ENCODE measurements at regions not wholly inside any gene's neighbourhood (a gene's known extent, or its start where the extent isn't known, plus 50 kb on each side); places are given as distances from the start of the nearest gene placed in this dataset.

DNA sequence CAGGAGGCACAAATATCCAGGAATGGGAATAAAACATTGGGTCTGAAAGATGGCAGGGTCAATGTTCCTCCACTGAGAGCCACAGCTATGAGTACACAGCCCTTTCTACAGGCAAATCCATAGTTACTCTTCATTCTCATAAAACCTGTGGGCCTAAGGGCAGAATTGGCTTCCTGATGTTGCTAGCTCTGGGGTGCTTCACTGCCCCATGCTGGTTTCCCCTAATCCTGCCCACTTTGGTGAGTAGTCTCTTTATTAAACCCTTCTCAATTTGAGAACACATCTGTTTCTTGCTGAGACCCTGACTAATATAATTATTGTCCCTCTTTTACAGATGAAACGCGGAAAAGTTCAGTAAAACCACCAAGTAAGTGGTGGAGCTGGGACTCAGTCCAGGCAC lies 66.3 kb upstream of the RAI14 start:
- no peaks in the 10 kb centered on the region for H3K27me3 ChIP-seq (ENCODE audit: insufficient read depth, low read length)
- no peaks in the 10 kb centered on the region for H3K36me3 ChIP-seq (ENCODE audit: insufficient read depth, low read length)
- H3K4me3 ChIP-seq (ENCODE audit: low read length) = no peak overlapping the region
- H3K9me3 ChIP-seq (ENCODE audit: low read length) = no peaks in the 10 kb centered on the region
- peaks cover 9% of the 10 kb centered on the region for H3K4me1 ChIP-seq (ENCODE audit: insufficient read depth, low read length)
- H2AFZ ChIP-seq (ENCODE audit: low read depth, low read length) = no peak overlapping the region

DNA sequence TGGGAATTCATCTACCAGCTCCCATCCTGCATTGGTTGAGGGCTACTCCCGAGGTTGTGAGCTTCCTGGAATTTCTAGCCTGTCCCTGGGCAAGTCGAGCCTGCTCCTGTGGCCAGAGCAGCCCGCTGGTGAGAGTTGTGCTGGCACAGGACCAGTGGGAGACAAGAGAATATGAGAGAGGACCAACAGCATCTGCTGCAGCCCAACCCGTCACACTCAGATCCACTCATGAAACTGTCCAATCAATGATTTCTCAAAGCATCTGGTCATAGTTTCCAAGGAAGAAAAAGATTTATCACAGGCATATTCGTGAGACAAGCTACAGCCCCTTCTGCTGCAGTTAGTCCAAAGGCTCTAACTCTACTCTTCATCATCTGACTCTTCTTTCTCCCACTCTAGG lies 64.4 kb upstream of the RAI14 start:
- H3K9me3 ChIP-seq (ENCODE audit: low read length) = no peaks in the 10 kb centered on the region
- H3K36me3 ChIP-seq (ENCODE audit: insufficient read depth, low read length) = no peaks in the 10 kb centered on the region
- no peaks in the 10 kb centered on the region for H3K27me3 ChIP-seq (ENCODE audit: insufficient read depth, low read length)
- no peak overlapping the region for H2AFZ ChIP-seq (ENCODE audit: low read depth, low read length)
- no peak overlapping the region for H3K4me3 ChIP-seq (ENCODE audit: low read length)
- H3K4me1 ChIP-seq (ENCODE audit: insufficient read depth, low read length) = peaks cover 7% of the 10 kb centered on the region

DNA sequence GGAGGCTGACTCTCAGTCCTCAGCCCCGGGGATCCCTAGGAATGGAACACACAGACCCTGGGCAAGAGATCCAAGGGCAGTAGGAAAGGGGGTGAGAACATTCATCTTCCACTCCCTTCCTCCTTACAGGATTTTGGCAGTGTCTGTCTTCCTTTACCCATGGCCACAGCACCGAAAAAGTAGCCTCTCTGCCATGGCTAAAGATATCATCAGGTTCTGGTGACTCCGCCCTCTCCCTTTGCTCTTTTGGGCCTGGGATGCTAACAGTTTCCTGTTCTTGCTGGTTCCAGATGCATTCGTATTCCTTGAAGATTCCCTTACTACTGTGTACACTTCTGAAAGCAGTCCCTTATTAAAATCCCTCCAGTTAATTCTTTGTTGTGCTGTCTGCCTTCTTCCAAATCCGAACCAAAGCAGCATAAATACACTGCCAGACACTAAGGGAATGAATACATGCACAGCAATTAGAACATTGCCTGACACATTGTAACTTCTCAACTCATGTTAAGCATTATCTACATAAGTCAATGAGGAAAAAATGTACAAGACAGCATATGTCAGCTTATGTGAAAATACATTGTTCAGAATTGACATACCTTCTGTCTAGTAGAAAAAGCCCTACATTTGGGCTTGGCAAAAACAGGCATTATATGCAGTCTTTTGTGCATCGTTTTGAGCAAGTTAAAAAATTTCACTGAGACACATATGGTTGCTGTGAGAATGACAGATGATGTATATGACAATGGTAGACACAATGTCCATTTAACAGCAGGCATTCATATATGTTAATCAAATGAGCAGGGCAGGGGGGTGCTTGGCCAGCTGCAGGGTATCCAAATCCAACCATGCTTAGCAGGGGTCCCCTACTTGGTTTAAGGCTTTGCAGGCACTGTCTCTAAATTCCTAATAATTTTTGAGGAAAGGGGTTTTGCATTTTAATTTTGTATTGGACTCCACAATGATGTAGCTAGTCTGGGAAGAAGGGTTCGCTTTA lies 58.8 kb upstream of the RAI14 start:
- Histone ChIP-seq H3K36me3 (ENCODE audit: insufficient read depth, low read length) (no peaks in the 10 kb centered on the region), H3K9me3 (ENCODE audit: low read length) (no peaks in the 10 kb centered on the region), H3K4me1 (ENCODE audit: insufficient read depth, low read length) (peaks cover 20% of the 10 kb centered on the region), H2AFZ (ENCODE audit: low read depth, low read length) (no peak overlapping the region), H3K4me3 (ENCODE audit: low read length) (no peak overlapping the region), H3K27me3 (ENCODE audit: insufficient read depth, low read length) (no peaks in the 10 kb centered on the region)

DNA sequence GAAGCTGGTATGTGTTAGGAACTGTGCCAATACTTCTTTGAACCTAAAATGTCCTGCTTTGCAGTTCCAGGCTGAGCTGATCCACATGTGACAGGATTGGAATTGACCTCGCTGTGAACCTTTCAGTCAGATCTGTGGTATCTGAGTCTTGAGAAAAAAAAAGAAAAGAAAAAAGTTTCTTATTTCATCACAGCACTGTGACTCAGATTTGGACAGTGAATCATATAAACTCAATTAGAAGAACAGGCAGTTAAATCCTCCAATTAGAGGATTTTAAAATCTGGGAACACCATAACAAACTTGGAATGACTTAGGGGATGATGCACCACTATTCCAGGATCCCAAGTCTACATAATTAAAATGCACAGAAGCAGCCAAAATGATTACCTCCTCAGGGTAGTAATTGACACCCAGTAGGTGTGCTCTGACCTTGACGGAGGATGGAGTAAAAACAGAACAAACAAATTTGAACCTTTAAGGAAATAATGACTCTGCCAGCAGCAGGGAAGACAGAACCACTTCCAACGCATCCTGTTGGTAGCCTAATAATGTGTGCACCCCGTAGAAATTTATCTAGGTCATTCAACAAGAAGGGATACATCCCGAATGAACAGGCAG lies 57.8 kb upstream of the RAI14 start:
- Histone ChIP-seq H3K4me1 (ENCODE audit: insufficient read depth, low read length) (peaks cover 20% of the 10 kb centered on the region), H3K27me3 (ENCODE audit: insufficient read depth, low read length) (no peaks in the 10 kb centered on the region), H3K4me3 (ENCODE audit: low read length) (no peak overlapping the region), H3K36me3 (ENCODE audit: insufficient read depth, low read length) (no peaks in the 10 kb centered on the region), H3K9me3 (ENCODE audit: low read length) (no peaks in the 10 kb centered on the region), H2AFZ (ENCODE audit: low read depth, low read length) (no peak overlapping the region)

DNA sequence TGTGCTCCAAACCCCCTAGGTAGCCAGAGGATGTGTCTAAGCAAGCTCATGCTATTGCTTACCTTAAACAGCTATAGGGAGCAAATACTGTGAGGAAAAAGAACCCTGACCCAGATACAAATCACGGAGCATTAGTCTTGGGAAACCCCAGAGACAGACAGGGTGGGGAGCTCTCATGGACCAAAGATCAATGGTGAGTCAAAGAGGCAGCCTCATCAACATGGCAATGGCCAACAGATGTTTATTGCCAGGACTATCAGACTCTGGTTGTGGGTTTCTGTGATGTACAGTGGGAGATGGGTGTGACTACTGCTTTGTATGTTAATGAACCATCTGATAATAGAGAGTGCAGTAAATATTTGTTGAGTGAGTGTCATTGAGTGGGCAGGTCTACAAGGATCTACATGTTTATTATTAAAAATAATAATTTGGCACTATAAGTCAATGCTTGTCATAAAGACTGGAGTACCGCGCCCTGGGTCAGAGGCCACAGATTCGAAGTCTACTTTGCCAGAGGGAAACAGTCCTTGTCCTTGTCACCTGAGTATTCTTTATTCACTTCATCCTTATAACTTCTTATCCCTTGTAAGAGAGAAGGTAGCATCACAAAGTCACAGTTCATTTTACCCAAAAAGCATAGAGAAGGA lies 56.5 kb upstream of the RAI14 start:
- H3K27me3 ChIP-seq (ENCODE audit: insufficient read depth, low read length) = no peaks in the 10 kb centered on the region

DNA sequence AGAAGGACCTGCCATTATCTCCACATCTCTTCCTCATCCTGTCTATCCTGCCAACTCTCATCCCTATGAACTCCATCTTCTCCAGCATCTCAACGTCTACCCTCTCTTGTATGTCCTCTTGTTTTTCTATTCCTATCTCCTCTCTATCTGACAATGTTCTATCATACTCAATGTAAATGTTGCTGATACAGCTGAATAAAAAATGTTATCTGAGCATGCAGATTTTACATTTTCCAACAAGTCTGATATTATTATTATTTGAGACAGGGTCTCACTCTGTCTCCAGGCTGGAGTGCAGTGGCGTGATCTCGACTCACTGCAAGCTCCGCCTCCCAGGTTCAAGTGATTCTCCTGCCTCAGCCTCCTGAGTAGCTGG lies 56.0 kb upstream of the RAI14 start:
- no peaks in the 10 kb centered on the region for H3K27me3 ChIP-seq (ENCODE audit: insufficient read depth, low read length)
- no peaks in the 10 kb centered on the region for H3K36me3 ChIP-seq (ENCODE audit: insufficient read depth, low read length)
- H3K9me3 ChIP-seq (ENCODE audit: low read length) = no peaks in the 10 kb centered on the region
- no peak overlapping the region for H3K4me3 ChIP-seq (ENCODE audit: low read length)
- no peak overlapping the region for H2AFZ ChIP-seq (ENCODE audit: low read depth, low read length)
- H3K4me1 ChIP-seq (ENCODE audit: insufficient read depth, low read length) = peaks cover 20% of the 10 kb centered on the region

More for the DNA sequence above, 56.5 kb upstream of the RAI14 start:
- Histone ChIP-seq H3K9me3 (ENCODE audit: low read length) (no peaks in the 10 kb centered on the region), H2AFZ (ENCODE audit: low read depth, low read length) (no peak overlapping the region), H3K4me1 (ENCODE audit: insufficient read depth, low read length) (peaks cover 20% of the 10 kb centered on the region), H3K36me3 (ENCODE audit: insufficient read depth, low read length) (no peaks in the 10 kb centered on the region), H3K4me3 (ENCODE audit: low read length) (no peak overlapping the region)

DNA sequence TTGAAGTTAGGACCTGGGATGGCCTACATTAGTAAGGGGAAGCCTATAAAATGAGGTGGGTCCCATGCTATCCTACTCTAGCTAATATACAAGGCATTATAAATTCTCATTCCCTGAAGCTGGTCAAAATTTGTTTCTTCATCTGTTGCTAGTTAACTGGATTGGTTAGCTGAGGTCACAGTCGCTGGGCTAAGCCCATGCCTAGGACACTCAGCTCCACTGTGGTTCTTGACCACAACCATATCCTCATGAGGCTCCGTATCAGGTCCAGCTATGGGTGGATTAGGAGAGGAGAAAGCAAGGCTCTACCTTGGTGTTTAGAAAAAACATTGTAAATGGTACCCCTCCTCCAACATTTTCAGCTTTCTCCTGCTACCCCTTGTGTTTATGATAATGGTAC lies 52.8 kb upstream of the RAI14 start:
- H3K4me3 ChIP-seq (ENCODE audit: low read length) = no peak overlapping the region
- peaks cover 3% of the 10 kb centered on the region for H3K4me1 ChIP-seq (ENCODE audit: insufficient read depth, low read length)
- H3K27me3 ChIP-seq (ENCODE audit: insufficient read depth, low read length) = no peaks in the 10 kb centered on the region
- H3K36me3 ChIP-seq (ENCODE audit: insufficient read depth, low read length) = no peaks in the 10 kb centered on the region
- no peak overlapping the region for H2AFZ ChIP-seq (ENCODE audit: low read depth, low read length)
- H3K9me3 ChIP-seq (ENCODE audit: low read length) = no peaks in the 10 kb centered on the region

DNA sequence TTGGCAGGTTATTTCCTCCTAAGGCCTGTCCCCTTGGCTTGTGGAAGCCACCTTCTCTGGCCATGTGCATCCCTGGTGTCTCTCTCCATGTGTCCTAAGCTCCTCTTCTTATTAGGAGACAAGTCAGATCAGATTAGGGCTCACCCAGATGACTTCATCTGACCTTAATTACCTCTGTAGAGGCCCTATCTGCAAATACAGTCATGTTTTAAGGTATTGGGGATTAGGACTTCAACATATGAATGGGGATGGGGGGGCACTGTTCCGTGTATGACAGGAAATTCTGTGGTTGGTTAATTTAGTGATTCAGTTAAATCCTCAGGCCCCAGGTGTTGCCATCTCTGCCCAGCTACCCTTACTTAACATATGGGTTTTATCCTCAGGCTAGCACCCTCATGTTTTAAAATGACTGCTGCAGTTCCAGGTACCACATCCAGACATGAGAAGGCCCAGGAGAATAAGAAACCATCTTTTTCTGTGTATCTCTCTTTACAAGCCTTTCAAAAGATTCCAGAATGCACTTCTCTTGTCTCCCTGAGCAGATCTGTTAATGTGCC lies 51.9 kb upstream of the RAI14 start:
- no peaks in the 10 kb centered on the region for H3K27me3 ChIP-seq (ENCODE audit: insufficient read depth, low read length)
- H2AFZ ChIP-seq (ENCODE audit: low read depth, low read length) = no peak overlapping the region
- H3K36me3 ChIP-seq (ENCODE audit: insufficient read depth, low read length) = no peaks in the 10 kb centered on the region
- H3K4me3 ChIP-seq (ENCODE audit: low read length) = no peak overlapping the region
- H3K9me3 ChIP-seq (ENCODE audit: low read length) = no peaks in the 10 kb centered on the region
- H3K4me1 ChIP-seq (ENCODE audit: insufficient read depth, low read length) = peaks cover 4% of the 10 kb centered on the region

DNA sequence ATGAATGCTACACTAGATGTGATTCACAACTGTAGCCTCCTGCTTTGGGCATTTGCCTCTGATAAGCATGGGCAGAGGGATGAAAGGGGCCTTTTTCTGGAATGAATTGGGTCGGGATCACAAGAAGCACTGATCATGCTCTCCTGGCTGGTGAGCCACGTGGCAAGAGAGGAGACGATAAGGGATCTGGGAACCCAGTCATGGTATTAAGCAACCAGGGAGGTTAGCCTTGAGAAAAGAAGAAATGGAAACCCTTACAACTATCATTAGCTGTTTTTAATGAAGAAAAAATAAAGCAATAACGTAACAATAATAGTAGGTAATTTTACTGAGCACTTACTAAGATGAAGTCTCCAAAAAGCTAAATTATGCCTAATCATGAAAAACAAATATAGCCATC lies 50.0 kb upstream of the RAI14 start:
- H3K9me3 ChIP-seq (ENCODE audit: low read length) = no peaks in the 10 kb centered on the region
- no peak overlapping the region for H3K4me3 ChIP-seq (ENCODE audit: low read length)
- H3K4me1 ChIP-seq (ENCODE audit: insufficient read depth, low read length) = peaks cover 21% of the 10 kb centered on the region
- no peaks in the 10 kb centered on the region for H3K27me3 ChIP-seq (ENCODE audit: insufficient read depth, low read length)
- no peak overlapping the region for H2AFZ ChIP-seq (ENCODE audit: low read depth, low read length)
- H3K36me3 ChIP-seq (ENCODE audit: insufficient read depth, low read length) = no peaks in the 10 kb centered on the region

All from neuron (in vitro differentiated cells).